Dedifferentiated amniotic fluid mesenchymal stem cell (primary cell): ENCODE measurements at regions not wholly inside any gene's neighbourhood (a gene's known extent, or its start where the extent isn't known, plus 50 kb on each side); places are given as distances from the start of the nearest gene placed in this dataset.

Source experiments
- DNase-seq: peaks from one replicate; pipeline ENCODE4 v3.0.0-alpha.2; 2016; ENCODE audit errors: extremely low spot score

- no peak for DNase-seq
Observed at GRCh38 chr2:114134146-114134545, 244.3 kb downstream of the ACTR3 start.

- no peak for DNase-seq
Observed at GRCh38 chr2:114139542-114139941, 249.7 kb downstream of the ACTR3 start.

GRCh38 chr2:114156366-114157056 is 266.6 kb downstream of the ACTR3 start:
- DNase-seq, result no peak

- no peak for DNase-seq
Observed at GRCh38 chr2:114157057-114157385, 267.1 kb downstream of the ACTR3 start.

- DNase-seq, result no peak
Observed at GRCh38 chr2:114160263-114160981, 270.5 kb downstream of the ACTR3 start.

GRCh38 chr2:114161371-114161770 is 271.5 kb downstream of the ACTR3 start:
- no peak for DNase-seq

- no peak for DNase-seq
Observed at GRCh38 chr2:114167799-114168198, 274.6 kb upstream of the DPP10 start.

GRCh38 chr2:114170070-114170469 is 272.4 kb upstream of the DPP10 start:
- no peak for DNase-seq

- no peak for DNase-seq
Observed at GRCh38 chr2:114175507-114175906, 266.9 kb upstream of the DPP10 start.

GRCh38 chr2:114185501-114185900 is 256.9 kb upstream of the DPP10 start:
- no peak for DNase-seq

- no peak for DNase-seq
Observed at GRCh38 chr2:114192362-114192761, 250.1 kb upstream of the DPP10 start.

- no peak for DNase-seq
Observed at GRCh38 chr2:114201781-114202180, 240.7 kb upstream of the DPP10 start.

GRCh38 chr2:114203679-114204078 is 238.8 kb upstream of the DPP10 start:
- DNase-seq, result no peak

GRCh38 chr2:114213808-114214207 is 228.6 kb upstream of the DPP10 start:
- DNase-seq, result no peak

GRCh38 chr2:114218383-114218782 is 224.1 kb upstream of the DPP10 start:
- no peak for DNase-seq

- DNase-seq, result no peak
Observed at GRCh38 chr2:114219456-114219855, 223.0 kb upstream of the DPP10 start.

GRCh38 chr2:114222344-114222743 is 220.1 kb upstream of the DPP10 start:
- no peak for DNase-seq

GRCh38 chr2:114231921-114232320 is 210.5 kb upstream of the DPP10 start:
- DNase-seq, result no peak

GRCh38 chr2:114237331-114237730 is 205.1 kb upstream of the DPP10 start:
- no peak for DNase-seq

- DNase-seq, result no peak
Observed at GRCh38 chr2:114238910-114239559, 203.4 kb upstream of the DPP10 start.

GRCh38 chr2:114248648-114249047 is 193.8 kb upstream of the DPP10 start:
- DNase-seq, result no peak

- DNase-seq, result no peak
Observed at GRCh38 chr2:114252713-114253112, 189.7 kb upstream of the DPP10 start.

- DNase-seq, result no peak
Observed at GRCh38 chr2:114254875-114255274, 187.6 kb upstream of the DPP10 start.
